CD8-positive, alpha-beta memory T cell (primary cell): ENCODE measurements at regions not wholly inside any gene's neighbourhood (a gene's known extent, or its start where the extent isn't known, plus 50 kb on each side); places are given as distances from the start of the nearest gene placed in this dataset.
"Not testable (repeated sequence)": the region's sequence is repeated elsewhere in the genome, so short reads cannot be mapped to it uniquely, and the experiment has no call there.

Experiments
- CTCF ChIA-PET: fragments of 350-600 bp; sonication (Branson Sonifier 250); formaldehyde crosslinking; loops from one replicate; lab custom pipeline; 2021; ENCODE audit warnings: antibody characterized with exemption; lab: Charles Lee
- POLR2A ChIA-PET: fragments of 350-600 bp; sonication (Branson Sonifier 250); formaldehyde crosslinking; loops from one replicate; lab custom pipeline; 2021; ENCODE audit warnings: antibody characterized with exemption; lab: Charles Lee
- DNase-seq, 5 donors: peaks; one replicate each; pipeline versions ENCODE4 v3.0.0 to v3.0.0-alpha.2; 2020 to 2022; ENCODE audit warnings: mixed read lengths in 1 of 5
- H3K27ac ChIP-seq: one replicate; pipeline ENCODE4 v1.7.0; 2013; ENCODE audit warnings: low read depth, mild to moderate bottlenecking, low read length, moderate library complexity
- H3K27me3 ChIP-seq: 2 replicates; pipeline ENCODE4 v1.7.0; 2013; ENCODE audit warnings: low read length, mild to moderate bottlenecking; ENCODE audit not compliant: insufficient read depth, poor library complexity, severe bottlenecking
- H3K36me3 ChIP-seq: 2 replicates; pipeline ENCODE4 v1.7.0; 2013; ENCODE audit warnings: mild to moderate bottlenecking, low read length, moderate library complexity; ENCODE audit not compliant: insufficient read depth
- H3K4me1 ChIP-seq: 2 replicates; pipeline ENCODE4 v1.7.0; 2013; ENCODE audit warnings: mild to moderate bottlenecking, low read length, moderate library complexity; ENCODE audit not compliant: insufficient read depth
- H3K4me3 ChIP-seq: 2 replicates; pipeline ENCODE4 v1.7.0; 2013; ENCODE audit warnings: mild to moderate bottlenecking, low read length
- H3K9me3 ChIP-seq: 2 replicates; pipeline ENCODE4 v1.7.0; 2013; ENCODE audit warnings: mild to moderate bottlenecking, low read length
- H3K27ac Mint-ChIP-seq, 8 donors: one replicate each; pipeline ENCODE4 v1.8.0; 2020 to 2021; ENCODE audit warnings: mixed read lengths in 8 of 8, mild to moderate bottlenecking in 6 of 8, inconsistent platforms in 3 of 8, moderate library complexity in 3 of 8
- H3K27me3 Mint-ChIP-seq, 2 donors: one replicate each; pipeline ENCODE4 v1.8.0; 2020 to 2021; ENCODE audit warnings: mixed read lengths in 2 of 2, mild to moderate bottlenecking in 1 of 2, moderate library complexity in 1 of 2
- H3K36me3 Mint-ChIP-seq, 3 donors: one replicate each; pipeline ENCODE4 v1.8.0; 2020 to 2021; ENCODE audit warnings: mixed read lengths in 3 of 3, inconsistent platforms in 1 of 3, mild to moderate bottlenecking in 1 of 3
- H3K4me1 Mint-ChIP-seq, 3 donors: one replicate each; pipeline ENCODE4 v1.8.0; 2020 to 2021; ENCODE audit warnings: mixed read lengths in 3 of 3, inconsistent platforms in 1 of 3, mild to moderate bottlenecking in 1 of 3
- H3K4me3 Mint-ChIP-seq, 7 donors: one replicate each; pipeline ENCODE4 v1.8.0; 2020 to 2021; ENCODE audit warnings: mixed read lengths in 7 of 7, mild to moderate bottlenecking in 6 of 7, moderate library complexity in 4 of 7, inconsistent platforms in 2 of 7
- H3K9me3 Mint-ChIP-seq, 5 donors: one replicate each; pipeline ENCODE4 v1.8.0; 2020 to 2022; ENCODE audit warnings: mixed read lengths in 5 of 5, mild to moderate bottlenecking in 3 of 5, moderate library complexity in 2 of 5, inconsistent platforms in 1 of 5

DNA sequence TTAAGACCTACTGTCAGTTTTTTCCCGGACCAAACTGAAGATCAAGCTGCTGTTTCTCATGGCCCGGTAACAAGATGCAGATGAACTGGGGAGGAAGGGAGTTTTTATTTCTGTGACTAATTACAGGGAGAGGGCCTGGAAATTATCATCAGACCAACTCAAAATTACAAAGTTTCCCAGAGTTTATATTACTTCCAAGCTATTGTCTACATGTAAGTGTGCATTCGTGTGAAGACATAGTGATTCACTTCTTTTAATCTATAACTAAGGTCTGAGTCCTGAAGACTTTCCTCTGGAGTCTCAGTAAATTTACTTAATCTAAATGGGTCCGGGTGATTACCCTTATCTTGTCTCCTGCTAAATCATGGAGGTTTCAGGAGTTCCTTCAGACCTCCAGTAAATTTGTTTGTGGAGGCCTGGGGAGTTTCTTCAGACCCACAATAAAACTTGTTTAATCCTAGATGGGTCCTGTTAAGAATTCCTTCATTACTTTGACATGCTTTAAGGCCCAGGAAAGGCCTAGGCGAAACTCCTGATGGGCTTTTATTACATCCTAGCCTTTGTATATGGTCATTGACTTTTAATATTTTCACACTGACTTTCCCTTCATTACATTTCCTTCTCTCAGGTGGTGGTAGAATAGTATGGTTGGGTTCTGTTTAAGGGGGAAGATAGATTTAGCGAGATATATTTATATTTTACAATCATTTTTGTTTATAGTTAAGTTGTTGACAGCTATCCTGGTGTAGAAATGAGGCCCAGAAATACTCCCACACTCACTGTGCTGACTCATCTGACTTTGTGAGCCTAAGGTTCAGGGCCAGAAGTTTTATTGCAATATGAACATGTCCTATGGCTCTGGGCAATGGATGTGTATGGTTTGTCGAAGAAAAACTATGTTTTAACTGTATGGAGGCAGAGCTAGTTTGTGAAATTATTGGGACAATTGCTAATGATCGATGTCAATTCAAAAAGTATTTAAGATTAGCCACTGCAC, 627.0 kb upstream of the FBXO33 start:
- Histone ChIP-seq H3K9me3 (no peaks in the 10 kb centered on the region), H3K27ac (no peak overlapping the region), H3K27me3 (no peaks in the 10 kb centered on the region), H3K4me3 (no peak overlapping the region), H3K36me3 (no peaks in the 10 kb centered on the region), H3K4me1 (no peaks in the 10 kb centered on the region)
- ChIA-PET POLR2A (no interaction called here), CTCF (no interaction called here)
- Mint-ChIP-seq H3K4me1 (no peaks in the 10 kb centered on the region), H3K27me3 (no peaks in the 10 kb centered on the region), H3K27ac (no peak overlapping the region), H3K9me3 (peaks cover 0 to 17% (median 8%) of the 10 kb centered on the region in 5 donors), H3K4me3 (no peak overlapping the region), H3K36me3 (no peaks in the 10 kb centered on the region)
- DNase-seq: no peak

- no peaks in the 10 kb centered on the region for H3K27me3 ChIP-seq
- H3K4me1 ChIP-seq: no peaks in the 10 kb centered on the region
- Mint-ChIP-seq H3K27me3 (no peaks in the 10 kb centered on the region), H3K36me3 (no peaks in the 10 kb centered on the region), H3K4me3 (no peak overlapping the region), H3K9me3 (peaks cover 0 to 2% (median 0%) of the 10 kb centered on the region in 5 donors), H3K27ac (no peak overlapping the region), H3K4me1 (no peaks in the 10 kb centered on the region)
- no peak overlapping the region for H3K27ac ChIP-seq
- H3K36me3 ChIP-seq: no peaks in the 10 kb centered on the region
- no peak for DNase-seq
- CTCF ChIA-PET: no interaction called here
- H3K9me3 ChIP-seq: no peaks in the 10 kb centered on the region
- H3K4me3 ChIP-seq: no peak overlapping the region
- POLR2A ChIA-PET: no interaction called here
Measured at GRCh38 chr14:40053416-40053815, 621.2 kb upstream of the FBXO33 start.

DNA sequence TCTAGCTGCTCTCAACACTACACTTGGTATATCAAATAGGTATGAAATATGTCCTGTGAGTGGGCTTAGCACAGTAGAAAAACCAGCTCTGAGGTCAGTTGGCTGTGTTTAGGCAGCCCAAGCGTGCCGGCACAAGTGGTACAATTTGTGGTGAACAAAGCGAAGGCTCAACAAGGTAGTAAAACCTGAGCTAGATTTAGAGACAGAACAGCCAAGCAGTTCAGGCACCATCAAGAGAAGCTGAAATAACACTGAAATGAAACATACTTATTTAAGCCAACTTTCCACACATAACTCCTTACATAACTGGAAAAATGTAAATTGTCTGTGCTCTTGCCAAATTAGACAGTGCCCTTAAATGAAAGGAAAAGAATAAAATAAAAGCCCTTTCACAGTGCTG, 596.8 kb upstream of the FBXO33 start:
- Mint-ChIP-seq H3K27ac (no peak overlapping the region), H3K36me3 (no peaks in the 10 kb centered on the region), H3K9me3 (peaks cover 0 to 4% (median 1%) of the 10 kb centered on the region in 5 donors), H3K4me1 (no peaks in the 10 kb centered on the region), H3K27me3 (no peaks in the 10 kb centered on the region), H3K4me3 (no peak overlapping the region)
- H3K27me3 ChIP-seq: no peaks in the 10 kb centered on the region
- H3K4me3 ChIP-seq: no peak overlapping the region
- no peak overlapping the region for H3K27ac ChIP-seq
- CTCF ChIA-PET: no interaction called here
- H3K36me3 ChIP-seq: no peaks in the 10 kb centered on the region
- no peaks in the 10 kb centered on the region for H3K9me3 ChIP-seq
- H3K4me1 ChIP-seq: no peaks in the 10 kb centered on the region
- POLR2A ChIA-PET: no interaction called here
- DNase-seq: no peak

GRCh38 chr14:40025101-40025500, 592.9 kb upstream of the FBXO33 start:
- ChIA-PET CTCF (no interaction called here), POLR2A (no interaction called here)
- H3K27ac ChIP-seq: no peak overlapping the region
- no peaks in the 10 kb centered on the region for H3K4me1 Mint-ChIP-seq
- no peaks in the 10 kb centered on the region for H3K9me3 ChIP-seq
- H3K27ac Mint-ChIP-seq: no peak overlapping the region
- no peaks in the 10 kb centered on the region for H3K27me3 Mint-ChIP-seq
- H3K36me3 Mint-ChIP-seq: no peaks in the 10 kb centered on the region
- no peaks in the 10 kb centered on the region for H3K4me1 ChIP-seq
- H3K27me3 ChIP-seq: no peaks in the 10 kb centered on the region
- no peaks in the 10 kb centered on the region for H3K36me3 ChIP-seq
- no peak overlapping the region for H3K4me3 ChIP-seq
- no peak for DNase-seq
- H3K9me3 Mint-ChIP-seq: peaks cover 0 to 4% (median 1%) of the 10 kb centered on the region in 5 donors
- H3K4me3 Mint-ChIP-seq: no peak overlapping the region

DNA sequence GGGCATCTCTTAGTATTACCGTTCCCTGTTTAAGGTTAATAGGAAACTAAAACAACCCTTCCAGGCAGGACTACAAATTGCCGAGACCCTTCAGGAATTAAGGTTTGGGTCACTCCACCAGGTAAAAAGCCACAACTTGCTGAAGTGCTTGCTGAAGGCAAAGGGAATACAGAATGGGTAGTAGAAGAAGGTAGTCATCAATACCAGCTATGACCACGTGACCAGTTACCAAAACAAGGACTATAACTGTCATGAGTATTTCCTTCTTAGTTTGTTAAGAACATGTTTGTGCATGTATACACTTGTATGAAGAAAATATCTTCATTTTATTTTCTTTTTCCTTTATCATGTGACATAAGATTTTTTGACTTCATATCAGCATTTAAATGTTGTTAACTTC, 578.7 kb upstream of the FBXO33 start:
- no peaks in the 10 kb centered on the region for H3K27me3 Mint-ChIP-seq
- H3K9me3 ChIP-seq: no peaks in the 10 kb centered on the region
- no peak overlapping the region for H3K4me3 Mint-ChIP-seq
- DNase-seq: no peak
- no peaks in the 10 kb centered on the region for H3K36me3 Mint-ChIP-seq
- H3K4me3 ChIP-seq: no peak overlapping the region
- H3K4me1 ChIP-seq: no peaks in the 10 kb centered on the region
- H3K27ac ChIP-seq: no peak overlapping the region
- ChIA-PET POLR2A (no interaction called here), CTCF (no interaction called here)
- H3K27ac Mint-ChIP-seq: no peak overlapping the region
- H3K9me3 Mint-ChIP-seq: peaks cover 0 to 5% (median 3%) of the 10 kb centered on the region in 5 donors
- H3K27me3 ChIP-seq: no peaks in the 10 kb centered on the region
- no peaks in the 10 kb centered on the region for H3K36me3 ChIP-seq
- H3K4me1 Mint-ChIP-seq: no peaks in the 10 kb centered on the region

DNA sequence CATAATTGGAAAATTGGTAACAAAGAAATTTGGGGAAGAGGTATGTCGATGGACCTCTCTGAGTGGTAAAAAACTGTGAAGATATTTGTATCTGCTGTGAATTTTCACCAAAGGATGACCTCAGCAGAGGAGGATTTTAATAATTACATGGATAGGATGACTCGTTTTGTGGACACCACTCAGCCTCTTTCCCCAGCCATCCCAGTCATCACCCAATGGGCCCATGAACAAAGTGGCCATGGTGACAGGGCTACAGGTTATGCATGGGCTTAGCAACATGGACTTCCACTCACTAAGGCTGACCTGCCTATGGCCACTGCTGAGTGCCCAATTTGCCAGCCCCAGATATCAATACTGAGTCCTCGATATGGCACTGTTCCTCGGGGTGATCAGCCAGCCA, 577.5 kb upstream of the FBXO33 start:
- Mint-ChIP-seq H3K9me3 (peaks cover 0 to 5% (median 3%) of the 10 kb centered on the region in 5 donors), H3K4me1 (no peaks in the 10 kb centered on the region), H3K4me3 (peak overlapping the region in 1 of 7 donors; percentile 76), H3K27me3 (no peaks in the 10 kb centered on the region), H3K36me3 (no peaks in the 10 kb centered on the region), H3K27ac (no peak overlapping the region)
- POLR2A ChIA-PET: no interaction called here
- CTCF ChIA-PET: no interaction called here
- Histone ChIP-seq H3K36me3 (no peaks in the 10 kb centered on the region), H3K27me3 (no peaks in the 10 kb centered on the region), H3K4me3 (no peak overlapping the region), H3K9me3 (no peaks in the 10 kb centered on the region), H3K4me1 (no peaks in the 10 kb centered on the region), H3K27ac (no peak overlapping the region)
- DNase-seq: no peak

DNA sequence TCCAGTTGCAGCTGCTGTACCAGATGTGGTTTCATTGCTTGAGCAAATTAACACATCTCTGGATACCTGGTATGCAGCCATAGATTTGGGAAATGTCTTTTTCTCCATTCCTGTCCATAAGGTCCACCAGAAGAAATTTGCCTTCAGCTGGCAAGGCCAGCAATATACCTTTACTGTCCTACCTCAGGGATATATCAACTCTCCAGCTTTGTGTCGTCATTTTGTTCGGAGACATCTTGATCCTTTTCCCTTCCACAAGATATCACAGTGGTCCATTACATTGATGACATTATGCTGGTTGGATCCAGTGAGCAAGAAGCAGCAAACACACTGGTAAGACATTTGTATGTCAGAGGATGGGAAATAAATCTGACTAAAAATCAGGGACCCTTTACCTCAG, 576.1 kb upstream of the FBXO33 start:
- H3K27me3 Mint-ChIP-seq, CTCF ChIA-PET, H3K4me3 ChIP-seq, H3K27me3 ChIP-seq, H3K27ac Mint-ChIP-seq, H3K27ac ChIP-seq, H3K9me3 ChIP-seq, H3K4me3 Mint-ChIP-seq, H3K4me1 ChIP-seq, H3K4me1 Mint-ChIP-seq, DNase-seq, H3K36me3 ChIP-seq, H3K9me3 Mint-ChIP-seq, H3K36me3 Mint-ChIP-seq, POLR2A ChIA-PET: not testable (repeated sequence)

DNA sequence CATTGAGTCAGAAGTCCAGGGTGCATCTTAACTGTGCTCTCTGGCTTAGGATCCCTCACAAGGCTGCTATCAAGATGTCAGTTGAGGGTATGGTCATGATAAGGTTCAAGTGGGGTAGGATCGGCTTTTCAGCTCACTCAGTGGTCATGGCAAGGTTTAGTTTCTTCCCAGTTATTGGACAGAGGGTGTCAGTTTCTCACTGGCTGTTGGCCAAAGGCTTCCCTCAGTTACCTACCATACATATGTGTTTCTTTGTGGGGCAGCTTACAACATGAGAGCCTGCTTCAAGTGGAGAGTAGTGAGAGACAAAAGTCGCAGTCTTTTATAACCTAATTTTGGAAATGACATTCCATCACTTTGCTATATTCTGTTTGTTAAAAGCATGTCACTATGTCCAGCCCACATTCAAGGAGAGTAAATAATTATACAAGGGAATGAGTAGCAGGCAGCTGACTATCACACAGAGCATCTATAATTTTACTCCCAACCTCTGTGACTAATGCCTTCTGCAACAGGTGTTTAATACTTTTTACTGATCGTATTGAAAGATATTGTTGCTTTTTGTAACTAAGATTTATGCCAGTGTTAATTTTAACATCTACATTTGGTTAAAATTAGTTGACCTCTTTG, 572.8 kb upstream of the FBXO33 start:
- H3K4me1 Mint-ChIP-seq: no peaks in the 10 kb centered on the region
- Histone ChIP-seq H3K27ac (no peak overlapping the region), H3K36me3 (no peaks in the 10 kb centered on the region), H3K9me3 (no peaks in the 10 kb centered on the region), H3K4me1 (no peaks in the 10 kb centered on the region), H3K27me3 (no peaks in the 10 kb centered on the region), H3K4me3 (no peak overlapping the region)
- H3K27me3 Mint-ChIP-seq: no peaks in the 10 kb centered on the region
- no peak for DNase-seq
- H3K36me3 Mint-ChIP-seq: no peaks in the 10 kb centered on the region
- no peak overlapping the region for H3K4me3 Mint-ChIP-seq
- ChIA-PET POLR2A (no interaction called here), CTCF (no interaction called here)
- peak overlapping the region in 1 of 8 donors; percentile 17 for H3K27ac Mint-ChIP-seq
- peaks cover 0 to 2% (median 0%) of the 10 kb centered on the region in 5 donors for H3K9me3 Mint-ChIP-seq
